ENCODE measurements at regions not wholly inside any gene's neighbourhood (a gene's known extent, or its start where the extent isn't known, plus 50 kb on each side); places are given as distances from the start of the nearest gene placed in this dataset.

DNA sequence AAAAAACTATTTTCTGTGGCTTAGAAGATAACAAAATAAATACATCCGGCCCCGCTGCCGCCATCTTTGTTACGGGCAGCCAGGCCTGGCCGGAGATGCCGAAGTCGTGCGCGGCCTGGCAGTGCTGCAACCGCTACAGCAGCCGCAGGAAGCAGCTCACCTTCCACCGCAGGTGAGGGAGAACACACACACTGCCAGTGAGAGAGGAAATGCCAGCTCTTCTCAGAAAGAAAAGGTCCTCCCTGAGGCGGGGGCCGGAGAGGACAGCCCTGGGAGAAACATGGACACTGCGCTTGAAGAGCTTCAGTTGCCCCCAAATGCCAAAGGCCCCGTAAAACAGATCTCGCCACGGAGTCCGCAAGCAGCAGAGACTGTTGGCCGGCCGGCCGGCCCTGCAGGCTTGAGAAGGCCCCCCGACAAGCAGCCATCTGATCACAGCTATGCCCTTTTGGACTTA lies 323.2 kb downstream of the AMY1C start:
- TF ChIP-seq POLR2AphosphoS5 (IDR thresholded peaks at IDR 0.05; ENCODE audit: low read depth, low read length), result no peak
- TF ChIP-seq, protein P1, sequence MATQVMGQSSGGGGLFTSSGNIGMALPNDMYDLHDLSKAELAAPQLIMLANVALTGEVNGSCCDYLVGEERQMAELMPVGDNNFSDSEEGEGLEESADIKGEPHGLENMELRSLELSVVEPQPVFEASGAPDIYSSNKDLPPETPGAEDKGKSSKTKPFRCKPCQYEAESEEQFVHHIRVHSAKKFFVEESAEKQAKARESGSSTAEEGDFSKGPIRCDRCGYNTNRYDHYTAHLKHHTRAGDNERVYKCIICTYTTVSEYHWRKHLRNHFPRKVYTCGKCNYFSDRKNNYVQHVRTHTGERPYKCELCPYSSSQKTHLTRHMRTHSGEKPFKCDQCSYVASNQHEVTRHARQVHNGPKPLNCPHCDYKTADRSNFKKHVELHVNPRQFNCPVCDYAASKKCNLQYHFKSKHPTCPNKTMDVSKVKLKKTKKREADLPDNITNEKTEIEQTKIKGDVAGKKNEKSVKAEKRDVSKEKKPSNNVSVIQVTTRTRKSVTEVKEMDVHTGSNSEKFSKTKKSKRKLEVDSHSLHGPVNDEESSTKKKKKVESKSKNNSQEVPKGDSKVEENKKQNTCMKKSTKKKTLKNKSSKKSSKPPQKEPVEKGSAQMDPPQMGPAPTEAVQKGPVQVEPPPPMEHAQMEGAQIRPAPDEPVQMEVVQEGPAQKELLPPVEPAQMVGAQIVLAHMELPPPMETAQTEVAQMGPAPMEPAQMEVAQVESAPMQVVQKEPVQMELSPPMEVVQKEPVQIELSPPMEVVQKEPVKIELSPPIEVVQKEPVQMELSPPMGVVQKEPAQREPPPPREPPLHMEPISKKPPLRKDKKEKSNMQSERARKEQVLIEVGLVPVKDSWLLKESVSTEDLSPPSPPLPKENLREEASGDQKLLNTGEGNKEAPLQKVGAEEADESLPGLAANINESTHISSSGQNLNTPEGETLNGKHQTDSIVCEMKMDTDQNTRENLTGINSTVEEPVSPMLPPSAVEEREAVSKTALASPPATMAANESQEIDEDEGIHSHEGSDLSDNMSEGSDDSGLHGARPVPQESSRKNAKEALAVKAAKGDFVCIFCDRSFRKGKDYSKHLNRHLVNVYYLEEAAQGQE (IDR thresholded peaks at IDR 0.05; ENCODE audit: insufficient read depth in 1 of 2, low read depth in 2 of 2, low read length in 2 of 2), result no peak
